ENCODE measurements at regions not wholly inside any gene's neighbourhood (a gene's known extent, or its start where the extent isn't known, plus 50 kb on each side); places are given as distances from the start of the nearest gene placed in this dataset.

- Histone ChIP-seq H3K36me3 (ENCODE audit: control insufficient read depth, insufficient read depth, low read length) (no peaks in the 10 kb centered on the region), H3K27me3 (replicated peaks; ENCODE audit: control insufficient read depth, insufficient read depth, low read length) (no peaks in the 10 kb centered on the region), H3K4me3 (replicated peaks; ENCODE audit: low read depth, low read length) (no peak overlapping the region)
- TF ChIP-seq CTCF (IDR thresholded peaks at IDR 0.05; ENCODE audit: insufficient read depth, low read length, poor library complexity, severe bottlenecking), result no peak
- no peak for DNase-seq (ENCODE audit: extremely low read depth, insufficient read length)
Observed at GRCh38 chr5:156036640-156037039, 290.3 kb upstream of the SGCD start.

GRCh38 chr5:156037151-156037909 is 289.6 kb upstream of the SGCD start:
- Histone ChIP-seq H3K4me3 (replicated peaks; ENCODE audit: low read depth, low read length) (no peak overlapping the region), H3K27me3 (replicated peaks; ENCODE audit: control insufficient read depth, insufficient read depth, low read length) (no peaks in the 10 kb centered on the region), H3K36me3 (ENCODE audit: control insufficient read depth, insufficient read depth, low read length) (no peaks in the 10 kb centered on the region)
- no peak for TF ChIP-seq CTCF (IDR thresholded peaks at IDR 0.05; ENCODE audit: insufficient read depth, low read length, poor library complexity, severe bottlenecking)
- DNase-seq (ENCODE audit: extremely low read depth, insufficient read length), result no peak

GRCh38 chr5:156042726-156043125 is 284.2 kb upstream of the SGCD start:
- no peak for DNase-seq (ENCODE audit: extremely low read depth, insufficient read length)

GRCh38 chr5:156043351-156043750 is 283.6 kb upstream of the SGCD start:
- DNase-seq (ENCODE audit: extremely low read depth, insufficient read length), result no peak

More at GRCh38 chr5:156042726-156043125, 284.2 kb upstream of the SGCD start:
- H3K27me3 ChIP-seq (replicated peaks; ENCODE audit: control insufficient read depth, insufficient read depth, low read length), result no peaks in the 10 kb centered on the region
- no peaks in the 10 kb centered on the region for H3K36me3 ChIP-seq (ENCODE audit: control insufficient read depth, insufficient read depth, low read length)
- TF ChIP-seq CTCF (IDR thresholded peaks at IDR 0.05; ENCODE audit: insufficient read depth, low read length, poor library complexity, severe bottlenecking), result no peak
- no peak overlapping the region for H3K4me3 ChIP-seq (replicated peaks; ENCODE audit: low read depth, low read length)

GRCh38 chr5:156051972-156052371 is 275.0 kb upstream of the SGCD start:
- no peaks in the 10 kb centered on the region for H3K27me3 ChIP-seq (replicated peaks; ENCODE audit: control insufficient read depth, insufficient read depth, low read length)
- no peak overlapping the region for H3K4me3 ChIP-seq (replicated peaks; ENCODE audit: low read depth, low read length)
- TF ChIP-seq CTCF (IDR thresholded peaks at IDR 0.05; ENCODE audit: insufficient read depth, low read length, poor library complexity, severe bottlenecking), result no peak
- no peak for DNase-seq (ENCODE audit: extremely low read depth, insufficient read length)
- H3K36me3 ChIP-seq (ENCODE audit: control insufficient read depth, insufficient read depth, low read length), result no peaks in the 10 kb centered on the region

More at GRCh38 chr5:156043351-156043750, 283.6 kb upstream of the SGCD start:
- Histone ChIP-seq H3K4me3 (replicated peaks; ENCODE audit: low read depth, low read length) (no peak overlapping the region), H3K27me3 (replicated peaks; ENCODE audit: control insufficient read depth, insufficient read depth, low read length) (no peaks in the 10 kb centered on the region), H3K36me3 (ENCODE audit: control insufficient read depth, insufficient read depth, low read length) (no peaks in the 10 kb centered on the region)
- TF ChIP-seq CTCF (IDR thresholded peaks at IDR 0.05; ENCODE audit: insufficient read depth, low read length, poor library complexity, severe bottlenecking), result no peak

All from GM06990 (cell line).